ENCODE measurements at regions not wholly inside any gene's neighbourhood (a gene's known extent, or its start where the extent isn't known, plus 50 kb on each side); places are given as distances from the start of the nearest gene placed in this dataset.

DNA sequence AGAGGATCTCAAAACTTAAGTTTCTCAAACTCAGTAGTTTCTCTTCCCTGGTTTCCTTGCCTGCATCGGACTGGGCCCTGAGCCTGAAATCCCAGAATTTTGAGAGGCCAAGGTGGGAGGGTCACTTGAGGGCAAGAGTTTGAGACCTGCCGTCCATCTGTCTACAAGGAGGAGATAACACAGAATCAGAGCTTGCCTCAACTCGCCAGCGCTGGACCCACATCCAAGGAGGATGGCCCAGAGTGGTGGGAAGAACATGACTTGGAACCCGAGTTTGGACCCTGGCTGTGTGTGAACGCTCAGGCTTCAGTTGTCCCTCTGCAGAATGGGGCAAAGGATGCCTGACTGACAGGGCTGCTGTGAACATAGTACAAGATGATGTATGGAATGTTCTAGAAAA lies 80.1 kb downstream of the MCFD2 start:
- TF ChIP-seq, protein P1, sequence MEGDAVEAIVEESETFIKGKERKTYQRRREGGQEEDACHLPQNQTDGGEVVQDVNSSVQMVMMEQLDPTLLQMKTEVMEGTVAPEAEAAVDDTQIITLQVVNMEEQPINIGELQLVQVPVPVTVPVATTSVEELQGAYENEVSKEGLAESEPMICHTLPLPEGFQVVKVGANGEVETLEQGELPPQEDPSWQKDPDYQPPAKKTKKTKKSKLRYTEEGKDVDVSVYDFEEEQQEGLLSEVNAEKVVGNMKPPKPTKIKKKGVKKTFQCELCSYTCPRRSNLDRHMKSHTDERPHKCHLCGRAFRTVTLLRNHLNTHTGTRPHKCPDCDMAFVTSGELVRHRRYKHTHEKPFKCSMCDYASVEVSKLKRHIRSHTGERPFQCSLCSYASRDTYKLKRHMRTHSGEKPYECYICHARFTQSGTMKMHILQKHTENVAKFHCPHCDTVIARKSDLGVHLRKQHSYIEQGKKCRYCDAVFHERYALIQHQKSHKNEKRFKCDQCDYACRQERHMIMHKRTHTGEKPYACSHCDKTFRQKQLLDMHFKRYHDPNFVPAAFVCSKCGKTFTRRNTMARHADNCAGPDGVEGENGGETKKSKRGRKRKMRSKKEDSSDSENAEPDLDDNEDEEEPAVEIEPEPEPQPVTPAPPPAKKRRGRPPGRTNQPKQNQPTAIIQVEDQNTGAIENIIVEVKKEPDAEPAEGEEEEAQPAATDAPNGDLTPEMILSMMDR (IDR thresholded peaks at IDR 0.05; ENCODE audit: low read depth, low read length): no peak
- Histone ChIP-seq H3K9me3 (no peaks in the 10 kb centered on the region), H3K4me1 (peaks cover 12% of the 10 kb centered on the region), H3K36me3 (no peaks in the 10 kb centered on the region), H3K4me3 (ENCODE audit: low read depth, low read length) (no peak overlapping the region), H3K27me3 (no peaks in the 10 kb centered on the region)
- no peak for DNase-seq

- Histone ChIP-seq H3K4me3 (ENCODE audit: low read depth, low read length) (no peak overlapping the region), H3K9me3 (no peaks in the 10 kb centered on the region), H3K4me1 (peaks cover 3% of the 10 kb centered on the region; the same call in 1 of the 2 replicates), H3K27me3 (no peaks in the 10 kb centered on the region), H3K36me3 (no peaks in the 10 kb centered on the region)
- TF ChIP-seq, protein P1 (IDR thresholded peaks at IDR 0.05; ENCODE audit: low read depth, low read length): no peak
- DNase-seq: no peak
These were observed 83.1 kb downstream of the MCFD2 start for GRCh38 chr2:46832543-46832942.

- Histone ChIP-seq H3K9me3 (no peaks in the 10 kb centered on the region), H3K4me1 (peaks cover 3% of the 10 kb centered on the region; the same call in 1 of the 2 replicates), H3K27me3 (no peaks in the 10 kb centered on the region), H3K4me3 (ENCODE audit: low read depth, low read length) (no peak overlapping the region), H3K36me3 (no peaks in the 10 kb centered on the region)
- DNase-seq: no peak
- TF ChIP-seq, protein P1 (IDR thresholded peaks at IDR 0.05; ENCODE audit: low read depth, low read length): no peak
These were observed 83.7 kb downstream of the MCFD2 start for GRCh38 chr2:46831869-46832265.

DNA sequence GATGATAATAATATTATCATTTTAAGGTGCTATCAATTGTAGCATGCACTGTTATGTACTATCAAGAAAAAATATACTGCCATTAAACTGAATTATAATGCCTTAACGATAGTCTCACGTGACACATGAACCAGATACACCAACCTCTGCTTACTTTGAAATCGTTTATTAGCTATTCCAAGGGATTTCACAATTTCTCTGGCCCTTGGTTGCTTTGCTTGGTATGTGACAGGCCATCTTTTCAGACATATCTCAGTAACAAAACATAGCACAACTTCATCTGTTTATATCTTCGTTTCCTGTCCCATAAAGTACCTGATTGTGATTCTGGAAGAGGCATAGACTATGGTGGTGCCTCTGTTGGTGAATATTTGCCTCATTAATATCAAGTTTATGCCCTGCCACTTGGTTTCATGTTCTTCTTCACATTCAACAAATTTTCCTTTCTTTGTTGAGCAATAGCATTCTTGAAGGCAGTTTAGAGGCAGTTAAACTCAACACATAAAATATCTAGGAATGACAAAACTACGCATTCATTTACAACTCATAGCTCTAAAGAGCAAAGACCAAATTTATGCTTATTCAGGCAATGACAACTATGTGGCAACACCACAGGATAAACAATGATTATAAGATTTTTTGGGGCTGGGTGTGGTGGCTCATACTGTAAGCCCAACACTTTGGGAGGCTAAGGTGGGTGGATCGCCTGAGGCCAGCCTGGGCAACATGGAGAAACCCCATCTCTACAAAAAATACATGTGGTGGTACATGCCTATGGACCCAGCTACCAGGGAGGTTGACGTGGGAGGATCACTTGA lies 84.3 kb downstream of the MCFD2 start:
- H3K4me3 ChIP-seq (ENCODE audit: low read depth, low read length): no peak overlapping the region
- DNase-seq: no peak
- H3K9me3 ChIP-seq: no peaks in the 10 kb centered on the region
- TF ChIP-seq, protein P1 (IDR thresholded peaks at IDR 0.05; ENCODE audit: low read depth, low read length): no peak
- H3K27me3 ChIP-seq: no peaks in the 10 kb centered on the region
- no peaks in the 10 kb centered on the region for H3K36me3 ChIP-seq
- peaks cover 3% of the 10 kb centered on the region; the same call in 1 of the 2 replicates for H3K4me1 ChIP-seq

DNA sequence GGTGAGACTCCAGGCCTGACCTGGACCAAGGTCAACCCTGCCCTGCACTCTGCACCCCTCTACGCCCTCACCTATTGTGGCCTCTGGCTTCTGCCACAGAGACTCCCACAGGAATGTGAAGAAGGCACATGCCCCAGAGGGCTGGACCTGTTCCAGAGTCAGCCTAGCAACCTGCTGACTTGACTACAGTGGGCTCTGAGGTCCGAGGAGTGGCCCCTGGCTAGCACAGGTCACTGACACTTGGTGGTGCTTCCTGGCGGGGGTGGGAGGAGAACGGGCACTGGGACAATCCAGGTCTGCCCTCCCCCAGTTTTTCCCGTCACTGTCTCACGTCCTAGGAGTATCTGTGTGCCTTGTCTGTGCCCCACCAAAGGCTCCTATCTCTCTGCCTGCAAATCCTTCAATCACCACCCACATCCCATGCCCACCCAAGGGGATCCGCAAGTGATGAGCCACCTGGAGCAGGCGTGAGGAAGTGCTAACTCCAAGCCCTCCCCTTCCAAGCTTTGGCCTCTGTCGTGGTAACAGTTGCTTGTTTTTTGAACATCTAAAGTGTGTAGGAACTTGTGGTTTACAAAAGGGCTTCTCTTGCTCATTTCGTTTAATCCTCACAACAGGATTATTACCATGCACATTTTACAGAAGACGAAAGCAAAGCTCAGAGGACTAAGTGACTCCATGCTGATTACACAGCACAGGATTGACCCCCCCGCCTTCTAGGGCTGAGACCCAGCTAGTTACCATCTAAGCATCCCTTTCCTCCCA lies 86.2 kb downstream of the MCFD2 start:
- no peaks in the 10 kb centered on the region for H3K9me3 ChIP-seq
- no peak overlapping the region for H3K4me3 ChIP-seq (ENCODE audit: low read depth, low read length)
- TF ChIP-seq, protein P1 (IDR thresholded peaks at IDR 0.05; ENCODE audit: low read depth, low read length): no peak
- H3K36me3 ChIP-seq: no peaks in the 10 kb centered on the region
- H3K4me1 ChIP-seq: peaks cover 3% of the 10 kb centered on the region; the same call in 1 of the 2 replicates
- no peak for DNase-seq
- H3K27me3 ChIP-seq: no peaks in the 10 kb centered on the region

Measured in BE2C (cell line).